Breast epithelium (tissue), 3 donors: ENCODE measurements at regions not wholly inside any gene's neighbourhood (a gene's known extent, or its start where the extent isn't known, plus 50 kb on each side); places are given as distances from the start of the nearest gene placed in this dataset.

Experiments used
- CTCF ChIP-seq, 3 donors: fragments of 450-650 bp; IDR thresholded peaks; one replicate each; pipeline ENCODE4 v1.5.1; 2016 to 2017; ENCODE audit warnings: antibody characterized with exemption in 3 of 3, mild to moderate bottlenecking in 3 of 3, moderate library complexity in 3 of 3
- POLR2AphosphoS5 ChIP-seq, 3 donors: sonication (generic); formaldehyde crosslinking; IDR thresholded peaks; one replicate each; pipeline ENCODE4 v1.6.1; 2017; ENCODE audit warnings: antibody characterized with exemption in 3 of 3

DNA sequence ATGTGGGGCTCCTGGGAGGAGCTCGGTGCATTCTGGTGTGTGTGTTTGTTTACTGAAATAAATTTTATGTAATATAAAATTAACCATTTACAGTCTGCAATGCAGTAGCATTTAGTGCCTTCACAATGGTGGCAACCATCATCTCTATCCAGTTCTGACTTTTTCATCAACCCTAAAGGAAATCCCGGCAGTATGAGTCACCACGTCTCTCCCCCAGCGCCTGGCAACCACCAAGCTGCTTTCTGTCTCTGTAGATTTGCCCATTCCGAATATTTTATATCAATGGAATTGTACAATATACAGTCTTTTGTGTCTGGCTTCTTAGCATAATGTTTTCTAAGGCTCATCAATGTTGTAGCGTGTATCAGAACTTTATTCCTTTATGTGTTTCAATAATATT lies 300.5 kb downstream of the MIAT start:
- TF ChIP-seq CTCF (IDR thresholded peaks at IDR 0.05) = no peak
- no peak for TF ChIP-seq POLR2AphosphoS5 (IDR thresholded peaks at IDR 0.05)
